HG02981 (cell line): ENCODE measurements at regions not wholly inside any gene's neighbourhood (a gene's known extent, or its start where the extent isn't known, plus 50 kb on each side); places are given as distances from the start of the nearest gene placed in this dataset.
"Not testable (repeated sequence)": the region's sequence is repeated elsewhere in the genome, so short reads cannot be mapped to it uniquely, and the experiment has no call there.

Experiments
- ATAC-seq: cut with Tn5 transposase; IDR thresholded peaks from one replicate; pipeline ENCODE4 v1.9.1; 2021; ENCODE audit warnings: mild to moderate bottlenecking, moderate library complexity; ENCODE audit not compliant: unreplicated experiment

DNA sequence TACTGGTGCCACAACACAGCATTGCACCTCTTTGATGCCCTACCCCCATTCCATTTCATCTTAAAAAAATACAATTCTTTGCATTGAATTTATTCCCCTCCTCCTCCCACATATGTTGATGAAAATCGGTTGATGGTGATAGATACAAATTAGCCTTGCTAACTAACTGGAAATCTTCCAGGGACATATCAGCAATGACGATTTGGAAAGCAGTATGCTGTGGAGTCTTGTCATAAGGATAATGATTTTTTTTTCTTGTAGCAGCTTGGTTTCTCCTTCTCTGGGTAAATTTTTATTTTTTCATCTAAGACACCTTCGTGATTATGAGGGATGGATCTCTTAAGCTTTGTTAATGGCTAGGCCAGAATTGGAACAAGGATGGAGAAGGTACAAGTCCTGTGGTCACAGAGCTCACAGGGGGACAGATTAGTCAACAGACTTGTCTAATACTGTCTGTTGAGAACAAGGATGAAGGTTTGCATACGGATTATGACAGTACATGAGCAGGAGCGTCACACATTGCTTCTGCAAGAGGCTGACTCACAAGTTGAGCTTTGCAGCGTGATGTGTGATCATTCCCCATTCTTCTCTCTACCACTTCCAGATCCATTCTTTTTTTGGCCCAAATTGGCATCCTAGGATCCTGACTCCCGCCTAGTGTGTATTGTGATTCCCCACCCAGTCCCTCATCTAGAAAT, 233.1 kb upstream of the FERMT1 start:
- ATAC-seq, result no peak

DNA sequence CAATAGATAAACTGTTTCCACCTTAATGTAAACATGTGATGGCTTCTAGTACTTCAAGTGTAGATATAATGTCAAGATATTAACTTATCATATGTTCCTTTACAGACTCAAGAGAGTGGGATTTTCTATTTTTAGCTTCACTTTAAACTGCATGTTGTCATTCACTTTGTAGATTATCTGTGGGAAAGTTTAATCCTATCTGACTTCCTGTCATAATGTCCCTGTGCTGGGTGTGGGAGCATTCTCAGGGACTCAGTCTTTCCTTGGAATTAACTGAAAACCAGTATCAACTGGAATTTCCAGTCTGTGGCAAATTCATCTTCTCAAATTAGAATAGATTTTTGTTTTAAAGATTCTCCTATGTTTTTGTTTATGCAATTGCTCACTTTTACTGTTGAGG, 226.1 kb upstream of the FERMT1 start:
- no peak for ATAC-seq

DNA sequence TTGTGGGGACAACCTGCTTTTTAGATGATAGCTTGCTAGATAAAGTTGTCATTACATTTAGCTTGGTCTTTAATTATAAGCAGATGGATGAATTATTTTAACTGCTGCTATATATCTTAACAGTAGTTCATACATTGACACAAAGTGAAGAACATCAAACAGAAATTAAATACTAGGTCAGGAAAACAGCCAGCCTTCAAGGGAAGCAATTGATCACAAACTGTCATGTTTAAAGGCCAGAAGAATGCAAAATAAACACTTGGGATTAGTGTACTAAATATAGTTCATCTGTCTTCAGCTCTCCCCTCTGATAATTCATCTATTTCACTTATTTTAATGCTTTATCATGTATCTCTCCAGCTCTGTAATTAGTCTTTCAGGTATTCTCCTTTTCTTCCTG, 225.1 kb upstream of the FERMT1 start:
- no peak for ATAC-seq

DNA sequence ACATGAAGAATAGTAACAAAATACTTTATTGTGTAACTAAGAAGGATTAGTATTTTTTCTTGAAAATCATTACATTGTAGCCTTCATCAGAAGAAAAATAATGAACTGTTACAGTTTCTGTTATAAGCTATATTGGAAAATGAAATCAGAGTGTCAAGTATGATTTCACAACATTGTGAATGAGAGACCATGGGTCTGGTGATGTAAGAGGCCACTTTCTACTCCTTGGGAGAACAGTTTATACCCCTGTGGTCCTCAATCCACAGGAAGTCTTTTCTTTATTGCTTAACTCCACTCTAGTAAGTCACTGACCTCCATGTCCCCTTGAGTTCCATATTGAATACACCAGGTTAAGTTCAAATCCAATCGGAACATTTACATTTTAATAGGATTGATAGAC, 218.7 kb upstream of the FERMT1 start:
- no peak for ATAC-seq

DNA sequence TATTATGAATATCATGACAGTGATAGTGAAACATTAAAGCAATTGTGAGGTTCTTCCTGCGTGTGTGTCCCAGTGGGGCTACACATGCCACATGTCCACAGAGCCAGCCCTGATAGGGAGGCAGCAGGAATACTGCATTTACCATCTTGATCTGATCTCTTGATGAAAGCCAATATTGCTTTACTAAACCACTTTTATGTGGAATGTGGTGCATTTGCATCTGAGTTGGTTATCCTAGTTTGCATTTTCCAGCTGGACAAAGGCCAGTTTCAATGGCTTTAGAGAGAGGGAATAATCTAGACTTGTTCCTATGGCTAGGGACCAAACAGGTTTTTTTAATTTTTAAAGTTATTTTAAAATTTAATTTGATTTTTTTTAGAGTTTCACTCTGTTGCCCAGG, 216.3 kb upstream of the FERMT1 start:
- no peak for ATAC-seq

DNA sequence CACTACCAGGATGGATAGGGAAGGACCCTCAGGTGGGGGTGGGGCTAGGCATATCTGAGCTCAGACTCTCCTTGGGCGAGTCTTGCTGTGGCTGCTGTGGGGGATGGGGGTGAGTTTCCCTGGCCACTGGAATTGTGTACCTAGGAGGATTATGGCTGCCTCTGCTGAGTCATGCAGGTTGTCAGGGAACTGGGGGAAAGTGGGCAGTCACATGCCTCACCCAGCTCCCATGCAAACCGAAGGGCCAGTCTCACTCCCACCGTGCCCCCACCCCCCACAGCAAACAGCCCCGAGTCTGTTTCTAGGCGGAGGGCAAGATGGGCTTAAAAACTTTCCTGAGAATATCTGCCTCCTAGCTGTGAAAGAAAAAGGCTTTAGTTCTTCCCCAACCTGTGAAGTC, 210.3 kb upstream of the FERMT1 start:
- no peak for ATAC-seq

DNA sequence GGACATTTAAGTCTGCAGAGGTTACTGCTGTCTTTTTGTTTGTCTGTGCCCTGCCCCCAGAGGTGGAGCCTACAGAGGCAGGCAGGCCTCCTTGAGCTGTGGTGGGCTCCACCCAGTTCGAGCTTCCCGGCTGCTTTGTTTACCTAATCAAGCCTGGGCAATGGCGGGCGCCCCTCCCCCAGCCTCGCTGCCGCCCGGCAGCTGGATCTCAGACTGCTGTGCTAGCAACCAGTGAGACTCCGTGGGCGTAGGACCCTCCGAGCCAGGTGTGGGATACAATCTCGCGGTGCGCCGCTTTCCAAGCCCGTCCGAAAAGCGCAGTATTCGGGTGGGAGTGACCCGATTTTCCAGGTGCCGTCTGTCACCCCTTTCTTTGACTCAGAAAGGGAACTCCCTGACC, 198.4 kb upstream of the FERMT1 start:
- ATAC-seq, result not testable (repeated sequence)

DNA sequence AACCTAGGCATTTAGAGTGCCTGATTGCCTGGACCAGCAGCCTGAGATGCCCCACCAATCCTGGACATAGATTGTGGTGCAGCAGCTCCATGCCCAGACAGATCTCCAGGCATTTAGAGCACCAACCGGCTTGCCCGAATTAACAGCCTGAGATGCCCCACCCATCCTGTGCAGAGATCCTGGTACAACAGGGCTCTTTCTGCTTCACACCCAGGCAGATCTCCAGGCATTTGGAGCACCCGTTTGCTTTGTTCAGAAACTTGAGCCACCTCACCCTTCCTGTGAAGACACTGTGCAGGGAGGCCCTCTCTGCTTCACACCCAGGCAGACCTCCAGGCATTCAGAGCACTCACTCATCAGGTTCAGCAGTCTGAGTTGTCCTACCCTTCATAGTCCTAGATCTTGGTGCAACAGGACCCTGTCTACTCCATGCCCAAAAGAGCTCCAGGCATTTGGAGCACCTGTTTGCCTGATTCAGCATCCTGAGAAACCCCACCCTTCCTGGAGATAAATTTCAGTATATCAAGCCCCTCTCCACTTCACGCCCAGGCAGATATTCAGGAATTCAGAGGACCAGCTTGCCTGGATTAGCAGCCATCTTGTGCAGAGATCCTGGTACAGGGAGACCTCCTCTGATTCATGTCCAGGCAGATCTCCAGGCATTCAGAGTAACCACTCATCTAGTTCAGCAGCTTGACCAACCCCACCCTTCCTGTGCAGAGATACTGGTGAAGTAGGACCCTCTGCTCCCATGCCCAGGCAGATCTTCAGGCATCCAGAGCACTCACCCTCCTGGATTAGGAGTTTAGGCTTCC, 189.2 kb upstream of the FERMT1 start:
- no peak for ATAC-seq

DNA sequence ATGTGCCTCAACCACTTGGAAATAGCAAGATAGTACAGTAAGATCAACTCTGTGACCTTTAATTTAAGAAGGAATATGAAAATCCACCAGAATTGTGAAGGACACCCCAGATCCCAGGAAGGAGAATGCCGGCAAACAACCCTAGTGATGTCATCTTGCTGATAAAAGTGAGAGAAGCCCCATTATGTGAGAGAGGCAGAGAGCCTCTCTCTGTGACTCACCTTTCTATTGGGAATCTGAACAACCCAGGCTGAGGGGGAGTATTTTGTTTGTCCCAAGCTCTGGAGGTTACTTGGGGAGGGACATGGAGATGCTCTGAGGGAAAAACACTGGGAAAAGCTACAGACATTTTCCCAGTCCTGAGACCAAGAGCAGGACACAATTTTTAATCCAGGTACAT, 188.3 kb upstream of the FERMT1 start:
- ATAC-seq, result no peak

DNA sequence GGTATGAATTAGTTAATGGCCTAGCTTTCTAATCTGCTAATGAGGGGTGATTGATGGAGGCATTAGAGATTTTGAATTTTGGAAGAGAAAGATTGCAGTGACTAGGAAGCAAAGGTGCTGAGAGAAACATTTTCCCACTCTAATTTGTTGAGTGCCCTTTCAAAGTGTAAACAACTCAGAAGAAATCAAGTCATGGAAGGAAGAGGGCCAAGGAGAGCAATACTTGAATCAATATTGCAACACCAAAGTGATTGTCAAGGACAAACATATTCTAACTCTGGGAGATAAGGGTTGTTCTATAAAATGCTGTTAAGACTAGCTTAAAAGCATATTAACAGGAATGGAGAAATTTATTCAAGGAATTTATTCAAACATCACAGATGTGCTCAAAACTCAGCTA, 182.7 kb upstream of the FERMT1 start:
- ATAC-seq, result no peak

DNA sequence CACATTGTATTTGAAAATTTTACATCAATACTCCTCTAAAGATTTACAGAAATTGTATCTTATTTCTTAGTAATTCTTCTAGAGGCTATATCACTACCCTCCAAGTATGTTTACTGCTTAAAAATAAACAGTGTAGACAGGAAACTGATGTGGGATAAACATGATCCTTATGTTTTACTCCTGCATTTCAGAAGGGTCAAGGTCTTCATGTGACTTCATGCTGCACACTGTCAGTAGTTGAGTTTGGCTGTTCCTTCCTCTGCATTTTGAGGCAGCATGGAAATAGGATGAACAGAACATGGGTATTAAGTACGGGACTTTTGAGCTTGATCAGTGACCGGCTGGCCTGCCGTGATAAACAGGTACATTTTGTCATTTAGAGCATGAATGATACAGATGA, 179.2 kb upstream of the FERMT1 start:
- ATAC-seq, result no peak

DNA sequence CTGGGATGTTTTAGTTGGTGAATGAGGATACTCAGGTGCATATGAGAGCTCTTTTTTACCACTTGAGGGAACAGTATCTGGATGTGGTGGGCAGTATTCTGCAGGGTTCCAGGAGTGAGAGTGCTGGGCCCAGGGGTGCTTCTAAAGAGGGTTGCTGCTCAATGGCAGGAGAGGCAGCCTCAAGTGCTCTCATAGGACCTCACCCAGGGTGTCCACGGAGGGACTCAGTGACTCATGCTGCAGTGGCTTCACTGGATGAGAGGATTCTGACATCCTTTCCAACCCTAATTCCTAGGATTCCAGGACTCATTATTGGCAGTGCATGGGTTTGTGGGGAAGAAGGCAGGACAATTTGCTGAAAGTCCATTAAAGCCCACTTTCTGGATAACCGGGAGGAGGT, 176.6 kb upstream of the FERMT1 start:
- ATAC-seq, result no peak

DNA sequence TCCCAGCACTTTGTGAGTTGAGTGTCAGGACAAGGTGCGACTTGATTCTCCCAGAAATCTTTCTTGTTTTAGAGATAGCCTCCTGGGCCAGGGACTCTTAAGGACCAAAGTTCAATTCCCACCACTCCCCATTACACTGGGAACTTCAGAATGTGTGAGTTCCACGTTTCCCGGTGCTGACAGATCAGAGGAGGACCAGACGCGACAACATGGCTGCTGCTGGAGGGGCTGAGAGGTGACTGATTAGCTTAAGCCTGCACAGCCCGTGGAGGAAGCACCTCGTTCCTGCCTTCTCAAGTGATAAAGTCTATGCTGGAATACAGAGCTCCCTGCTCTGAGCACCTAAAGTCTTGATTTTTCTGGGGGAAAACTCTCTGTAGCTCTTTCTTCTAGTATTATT, 175.2 kb upstream of the FERMT1 start:
- ATAC-seq, result no peak

DNA sequence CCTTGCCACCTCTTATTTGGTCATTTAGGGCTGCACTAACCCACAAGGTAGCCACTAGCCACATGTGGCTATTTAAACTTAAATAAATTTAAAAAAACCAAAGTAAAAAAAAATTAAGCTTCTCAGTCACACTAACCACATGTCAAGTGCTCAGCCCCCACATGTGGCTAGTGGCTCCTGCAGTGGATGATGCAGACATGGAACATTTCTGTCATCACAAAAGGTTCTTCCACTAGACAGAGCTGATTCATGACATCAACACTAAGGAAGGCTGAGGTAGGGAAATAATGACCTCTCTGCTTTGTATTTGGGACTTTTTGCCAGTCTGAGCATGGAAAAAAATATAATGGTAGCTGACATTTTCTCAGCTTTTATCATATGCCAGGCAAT, 173.0 kb upstream of the FERMT1 start:
- no peak for ATAC-seq

DNA sequence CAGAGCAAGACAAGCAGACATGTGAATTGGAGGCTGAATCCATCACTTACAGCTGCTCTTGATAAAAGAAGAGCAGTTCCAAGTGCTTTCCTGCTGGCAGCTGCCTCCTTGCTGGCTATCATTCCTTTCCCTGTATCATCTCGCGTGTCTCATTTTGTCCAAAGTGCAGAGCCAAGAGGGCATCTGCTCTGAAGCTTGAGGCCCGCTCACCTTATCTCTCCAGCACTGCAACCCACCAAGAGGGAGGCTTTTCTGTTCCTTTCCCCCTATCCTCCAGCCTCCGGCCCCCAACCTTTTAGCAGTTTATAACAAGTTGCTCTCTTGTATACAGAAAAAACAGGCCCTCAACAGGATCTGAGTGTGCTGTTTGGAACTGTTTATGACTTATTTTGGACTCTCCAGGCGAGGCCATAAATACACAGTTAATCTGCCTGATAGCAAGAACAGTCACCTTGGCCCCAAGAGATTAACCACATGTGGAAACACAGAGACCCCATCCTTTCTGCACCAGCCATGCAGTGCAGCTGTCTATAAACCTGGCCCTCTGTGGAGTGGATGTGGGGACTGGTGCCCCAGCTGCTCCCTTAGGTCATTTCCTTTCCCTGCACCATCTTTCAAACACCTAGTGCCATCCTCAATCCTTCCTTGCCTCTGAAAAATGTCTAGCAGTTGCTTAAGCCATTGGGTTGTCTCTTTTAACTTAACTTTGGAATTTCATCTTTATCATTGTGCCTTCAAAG, 172.5 kb upstream of the FERMT1 start:
- ATAC-seq, result no peak

DNA sequence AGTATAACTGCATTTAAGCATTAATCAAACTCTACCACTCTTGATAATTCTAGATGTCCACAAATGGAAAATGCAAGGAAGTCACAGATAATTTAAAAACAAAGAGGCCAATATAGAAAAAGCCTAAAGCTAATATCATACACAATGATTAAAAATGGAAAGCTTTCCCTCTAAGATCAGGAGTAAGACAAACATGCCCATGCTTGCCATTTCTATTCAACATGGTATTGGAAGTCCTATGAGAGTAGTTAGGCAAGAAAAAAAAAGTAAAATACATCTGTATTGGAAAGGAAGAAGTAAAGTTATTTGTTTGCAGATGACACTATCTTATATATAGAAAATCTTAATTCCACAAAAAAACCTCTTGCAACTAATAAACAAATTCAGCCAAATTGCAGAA, 164.6 kb upstream of the FERMT1 start:
- ATAC-seq, result no peak

DNA sequence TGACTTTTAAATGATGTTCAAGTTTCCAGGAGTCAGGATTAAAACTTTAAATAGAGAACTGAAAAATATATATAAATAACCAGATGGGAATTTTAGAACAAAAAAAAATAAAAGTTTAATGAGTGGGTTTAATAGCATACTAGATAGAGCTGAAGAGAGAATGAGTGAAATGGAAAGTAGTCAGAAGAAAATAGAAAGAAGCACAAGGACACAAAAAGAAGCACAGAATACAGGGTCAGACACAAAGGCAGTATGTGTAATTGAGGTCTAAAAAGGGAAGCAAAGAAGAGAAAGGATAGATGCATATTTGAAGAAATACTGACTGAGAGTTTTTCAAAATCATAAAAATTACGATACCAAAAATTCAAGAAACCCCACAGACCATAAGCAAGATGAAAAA, 159.8 kb upstream of the FERMT1 start:
- no peak for ATAC-seq

DNA sequence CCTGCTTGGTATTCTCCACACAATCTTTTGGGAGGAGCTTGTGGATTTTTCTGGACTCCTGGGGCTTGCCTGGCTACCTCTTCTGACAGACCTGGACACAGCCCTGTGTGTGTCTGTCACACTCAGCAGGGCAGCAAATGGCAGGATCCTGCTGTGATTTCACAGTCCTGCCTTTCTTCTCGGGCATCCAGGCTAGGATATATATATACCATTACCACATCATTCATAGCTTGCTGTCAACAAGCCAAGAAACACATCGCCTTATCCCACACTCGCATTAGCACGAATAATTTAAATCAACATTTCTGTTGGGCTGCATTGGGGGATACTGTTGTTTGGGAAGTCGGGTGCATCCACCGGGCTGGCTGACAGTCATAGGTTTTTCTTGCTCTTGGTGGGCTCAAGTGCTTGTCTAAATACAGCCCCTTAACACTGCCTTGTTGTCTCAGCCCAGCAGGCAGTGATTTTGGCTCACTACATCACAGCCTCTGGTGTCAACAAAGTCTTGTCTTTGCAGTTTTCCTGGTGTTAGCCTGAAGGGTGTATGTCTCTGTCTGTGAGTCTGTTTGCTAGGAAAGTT, 154.9 kb upstream of the FERMT1 start:
- no peak for ATAC-seq

DNA sequence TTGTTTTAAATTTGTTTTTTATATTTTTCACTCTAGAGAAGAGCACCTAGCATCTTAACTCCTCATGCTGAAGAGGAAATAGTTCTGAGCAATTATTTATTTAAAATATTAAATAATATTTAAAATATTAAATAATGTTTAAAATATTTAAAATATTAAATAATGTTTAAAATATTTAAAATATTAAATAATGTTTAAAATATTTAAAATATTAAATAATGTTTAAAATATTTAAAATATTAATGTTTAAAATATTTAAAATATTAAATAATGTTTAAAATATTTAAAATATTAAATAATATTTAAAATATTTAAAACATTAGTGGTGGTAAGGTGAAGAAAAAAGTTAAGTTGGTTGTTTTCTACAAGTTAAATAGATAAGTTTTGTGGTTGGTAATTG, 147.6 kb upstream of the FERMT1 start:
- not testable (repeated sequence) for ATAC-seq

DNA sequence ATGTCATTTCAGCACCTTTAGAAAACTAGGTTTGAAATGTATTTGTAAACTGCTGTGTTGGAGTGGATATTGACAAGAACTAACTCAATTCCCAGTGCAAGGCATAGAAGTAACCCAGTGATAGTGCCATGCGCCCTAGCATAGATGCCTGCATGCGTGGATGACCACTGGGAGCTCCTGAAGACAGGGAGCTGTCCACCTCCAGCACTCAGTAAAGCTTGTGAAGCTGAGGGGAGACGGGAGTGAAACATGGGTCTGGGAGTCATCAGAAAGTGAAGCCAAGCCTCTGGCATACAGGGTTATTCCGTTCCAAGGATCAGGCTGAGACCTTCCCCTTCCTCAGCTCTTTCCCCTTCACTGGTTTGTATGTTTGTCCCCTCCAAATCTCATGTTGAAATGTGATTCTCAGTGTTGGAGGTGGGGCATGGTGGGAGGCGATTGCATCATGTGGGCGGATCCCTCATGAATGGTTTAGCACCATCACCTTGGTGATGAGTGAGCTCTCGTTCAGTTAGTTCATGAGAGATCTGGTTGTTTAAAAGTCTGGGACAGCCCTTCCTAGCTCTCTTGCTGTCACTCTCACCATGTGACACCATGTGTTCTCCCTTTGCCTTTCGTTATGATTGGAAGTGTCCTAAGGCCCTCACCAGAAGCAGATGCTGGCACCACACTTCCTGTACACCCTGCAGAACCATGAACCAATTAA, 146.5 kb upstream of the FERMT1 start:
- no peak for ATAC-seq
